ENCODE measurements at regions not wholly inside any gene's neighbourhood (a gene's known extent, or its start where the extent isn't known, plus 50 kb on each side); places are given as distances from the start of the nearest gene placed in this dataset.

GRCh38 chr2:121005453-121005852 is 269.8 kb downstream of the GLI2 start:
- POLR2A ChIA-PET, result no interaction called here
- BruUV-seq (replicated peaks), result no TSS peak
- no peak overlapping the region for H3K4me3 ChIP-seq (replicated peaks in 1 of 3; ENCODE audit: insufficient read depth in 1 of 3, low read depth in 2 of 3, low read length in 3 of 3)
- H3K4me2 ChIP-seq (ENCODE audit: low read depth, low read length), result no peak overlapping the region
- no peak overlapping the region for H2AFZ ChIP-seq (ENCODE audit: low read length)
- H3K79me2 ChIP-seq (ENCODE audit: insufficient read depth, low read length), result no peaks in the 10 kb centered on the region
- no peak overlapping the region for H3K9ac ChIP-seq (ENCODE audit: insufficient read depth, low read depth, low read length)
- WGBS (ENCODE audit: low lambda C conversion rate), result 1% methylated on average over 3 of the region's 3 CpGs
- H3K27me3 ChIP-seq (ENCODE audit: control insufficient read depth in 1 of 2, insufficient read depth in 2 of 2, low read length in 2 of 2), result peaks cover 2 to 13% of the 10 kb centered on the region in 2 experiments; a peak in 2 of 5 replicates
- no peaks in the 10 kb centered on the region for H3K36me3 ChIP-seq (replicated peaks in 1 of 2; ENCODE audit: control insufficient read depth in 1 of 2, insufficient read depth in 2 of 2, low read length in 2 of 2)
- no peak for TF ChIP-seq ZNF331 (CRISPR knock-in tag; IDR thresholded peaks at IDR 0.05)
- intact Hi-C loops (cut with micrococcal nuclease; ENCODE audit: unreplicated experiment), result no loop called here
- no peaks in the 10 kb centered on the region for H4K20me1 ChIP-seq (ENCODE audit: insufficient read depth, low read length)
- no peak for FAIRE-seq
- H3K9me3 ChIP-seq (ENCODE audit: low read length), result no peaks in the 10 kb centered on the region
- no peak overlapping the region for H3K27ac ChIP-seq (ENCODE audit: extremely low read length, insufficient read depth, low read length)
- CTCF ChIA-PET (ENCODE audit: low intra/inter-chr PET ratio, low total read pairs), result no interaction called here
- ATAC-seq, result no peak
- H3K4me1 ChIP-seq (ENCODE audit: insufficient read depth, low read length), result no peaks in the 10 kb centered on the region
- no peak for DNase-seq (ENCODE audit: low spot score)
- in situ Hi-C loops (cut with HindIII; ENCODE audit: extremely low pct_ligation_motif_present, low pct_unique_long_range_greater_than_20kb), result no loop called here

- ATAC-seq (no peak), DNase-seq (ENCODE audit: low spot score) (no peak), FAIRE-seq (no peak)
- H3K4me3 ChIP-seq (replicated peaks in 1 of 3; ENCODE audit: insufficient read depth in 1 of 3, low read depth in 2 of 3, low read length in 3 of 3), result no peak overlapping the region
- H2AFZ ChIP-seq (ENCODE audit: low read length), result no peak overlapping the region
- no peaks in the 10 kb centered on the region for H4K20me1 ChIP-seq (ENCODE audit: insufficient read depth, low read length)
- no peaks in the 10 kb centered on the region for H3K4me1 ChIP-seq (ENCODE audit: insufficient read depth, low read length)
- no peaks in the 10 kb centered on the region for H3K36me3 ChIP-seq (replicated peaks in 1 of 2; ENCODE audit: control insufficient read depth in 1 of 2, insufficient read depth in 2 of 2, low read length in 2 of 2)
- no peaks in the 10 kb centered on the region for H3K9me3 ChIP-seq (ENCODE audit: low read length)
- peaks cover 2 to 13% of the 10 kb centered on the region in 2 experiments; a peak in 2 of 5 replicates for H3K27me3 ChIP-seq (ENCODE audit: control insufficient read depth in 1 of 2, insufficient read depth in 2 of 2, low read length in 2 of 2)
- POLR2A ChIA-PET, result no interaction called here
- H3K79me2 ChIP-seq (ENCODE audit: insufficient read depth, low read length), result no peaks in the 10 kb centered on the region
- CTCF ChIA-PET (ENCODE audit: low intra/inter-chr PET ratio, low total read pairs), result no interaction called here
- intact Hi-C loops (cut with micrococcal nuclease; ENCODE audit: unreplicated experiment), result no loop called here
- H3K9ac ChIP-seq (ENCODE audit: insufficient read depth, low read depth, low read length), result no peak overlapping the region
- BruUV-seq (replicated peaks), result no TSS peak
- 59% methylated on average over 10 of the region's 10 CpGs for WGBS (ENCODE audit: low lambda C conversion rate)
- H3K4me2 ChIP-seq (ENCODE audit: low read depth, low read length), result no peak overlapping the region
- no peak overlapping the region for H3K27ac ChIP-seq (ENCODE audit: extremely low read length, insufficient read depth, low read length)
- in situ Hi-C loops (cut with HindIII; ENCODE audit: extremely low pct_ligation_motif_present, low pct_unique_long_range_greater_than_20kb), result no loop called here
- no peak for TF ChIP-seq NR2F1 (CRISPR knock-in tag; IDR thresholded peaks at IDR 0.05)
- TF ChIP-seq ZNF850 (CRISPR knock-in tag; conservative IDR thresholded peaks at IDR 0.05), result no peak
- TF ChIP-seq SOX5 (CRISPR knock-in tag; IDR thresholded peaks at IDR 0.05; ENCODE audit: borderline replicate concordance), result no peak
- TF ChIP-seq ZBTB7B (CRISPR knock-in tag; IDR thresholded peaks at IDR 0.05), result no peak
- no peak for TF ChIP-seq NR0B2 (CRISPR knock-in tag; IDR thresholded peaks at IDR 0.05)
- TF ChIP-seq ATF3 (CRISPR knock-in tag; IDR thresholded peaks at IDR 0.05), result no peak
- TF ChIP-seq NBN (conservative IDR thresholded peaks at IDR 0.05), result no peak
- TF ChIP-seq ZNF354B (CRISPR knock-in tag; IDR thresholded peaks at IDR 0.05), result no peak
- TF ChIP-seq IRF1 (CRISPR knock-in tag; IDR thresholded peaks at IDR 0.05; ENCODE audit: low read depth), result no peak
- no peak for TF ChIP-seq RNF2 (conservative IDR thresholded peaks at IDR 0.05; ENCODE audit: low read depth)
- no peak for TF ChIP-seq SOX13 (IDR thresholded peaks at IDR 0.05)
- TF ChIP-seq SOX13 (CRISPR knock-in tag; conservative IDR thresholded peaks at IDR 0.05 in 1 of 2, IDR thresholded peaks at IDR 0.05 in 1 of 2), result no peak
- no peak for TF ChIP-seq IRF2 (CRISPR knock-in tag; IDR thresholded peaks at IDR 0.05)
- TF ChIP-seq ZBTB37 (CRISPR knock-in tag; IDR thresholded peaks at IDR 0.05), result no peak
- no peak for TF ChIP-seq ZNF230 (CRISPR knock-in tag; IDR thresholded peaks at IDR 0.05)
- TF ChIP-seq FOSL1 (CRISPR knock-in tag; IDR thresholded peaks at IDR 0.05; ENCODE audit: borderline replicate concordance), result no peak
- TF ChIP-seq RCOR2 (CRISPR knock-in tag; IDR thresholded peaks at IDR 0.05), result no peak
These were observed 271.2 kb downstream of the GLI2 start for GRCh38 chr2:121006743-121007489.

Data from HepG2 (cell line).